ENCODE measurements at regions not wholly inside any gene's neighbourhood (a gene's known extent, or its start where the extent isn't known, plus 50 kb on each side); places are given as distances from the start of the nearest gene placed in this dataset.
"Not testable (repeated sequence)": the region's sequence is repeated elsewhere in the genome, so short reads cannot be mapped to it uniquely, and the experiment has no call there.

GRCh38 chr2:126952216-126952615 is 53.5 kb downstream of the TEX51 start:
- DNase-seq, result no peak
- no peaks in the 10 kb centered on the region for H3K36me3 ChIP-seq (replicated peaks; ENCODE audit: control insufficient read depth, insufficient read depth, low read length)
- peaks cover 27% of the 10 kb centered on the region; the same call in 1 of the 2 replicates for H3K27me3 ChIP-seq (ENCODE audit: control insufficient read depth, insufficient read depth, low read length)
- no peak overlapping the region for H3K4me3 ChIP-seq (ENCODE audit: insufficient read depth, low read depth, low read length)

DNA sequence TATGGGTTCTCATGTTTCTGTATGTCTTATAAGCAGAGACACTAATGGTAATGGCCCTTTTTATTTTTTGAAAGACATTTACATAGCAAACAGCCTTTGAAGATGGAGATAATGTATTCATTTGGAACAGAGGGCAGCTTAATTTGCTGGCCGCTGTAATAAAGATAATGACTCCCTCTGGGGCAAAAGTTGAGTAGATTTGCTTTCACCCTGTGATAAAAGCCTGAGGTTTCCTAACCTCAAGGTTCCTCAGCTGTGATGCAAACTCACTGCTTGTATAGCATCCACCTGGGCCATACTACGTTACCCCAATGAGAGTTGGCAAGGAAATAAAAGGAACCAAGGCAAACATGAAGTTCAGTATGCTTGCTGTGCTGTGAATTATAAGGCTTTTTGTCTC is 54.8 kb downstream of the TEX51 start:
- Histone ChIP-seq H3K4me3 (ENCODE audit: insufficient read depth, low read depth, low read length) (no peak overlapping the region), H3K36me3 (replicated peaks; ENCODE audit: control insufficient read depth, insufficient read depth, low read length) (no peaks in the 10 kb centered on the region), H3K27me3 (ENCODE audit: control insufficient read depth, insufficient read depth, low read length) (peaks cover 21% of the 10 kb centered on the region; the same call in 1 of the 2 replicates)
- DNase-seq, result no peak

DNA sequence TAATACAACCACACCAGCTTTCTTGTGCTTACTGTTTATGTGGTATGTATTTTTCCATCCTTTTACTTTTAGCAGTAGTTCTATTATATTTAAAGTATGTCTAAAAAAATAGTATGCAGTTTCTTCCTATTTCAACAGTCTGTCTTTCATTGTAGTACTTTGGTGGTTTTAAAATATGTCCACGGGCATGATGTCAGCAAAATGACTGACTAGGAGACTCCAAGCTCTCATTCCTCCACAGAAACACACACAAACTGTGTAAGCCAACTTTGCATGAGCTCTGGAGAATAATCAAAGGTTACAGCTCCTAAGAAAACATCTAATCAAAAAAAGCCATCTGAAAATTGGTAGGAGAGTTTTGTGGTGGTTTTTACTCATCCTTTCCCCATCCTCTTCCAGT is 56.1 kb downstream of the TEX51 start:
- Histone ChIP-seq H3K36me3 (replicated peaks; ENCODE audit: control insufficient read depth, insufficient read depth, low read length) (no peaks in the 10 kb centered on the region), H3K4me3 (ENCODE audit: insufficient read depth, low read depth, low read length) (no peak overlapping the region), H3K27me3 (ENCODE audit: control insufficient read depth, insufficient read depth, low read length) (peaks cover 13% of the 10 kb centered on the region; the same call in 1 of the 2 replicates)
- no peak for DNase-seq

DNA sequence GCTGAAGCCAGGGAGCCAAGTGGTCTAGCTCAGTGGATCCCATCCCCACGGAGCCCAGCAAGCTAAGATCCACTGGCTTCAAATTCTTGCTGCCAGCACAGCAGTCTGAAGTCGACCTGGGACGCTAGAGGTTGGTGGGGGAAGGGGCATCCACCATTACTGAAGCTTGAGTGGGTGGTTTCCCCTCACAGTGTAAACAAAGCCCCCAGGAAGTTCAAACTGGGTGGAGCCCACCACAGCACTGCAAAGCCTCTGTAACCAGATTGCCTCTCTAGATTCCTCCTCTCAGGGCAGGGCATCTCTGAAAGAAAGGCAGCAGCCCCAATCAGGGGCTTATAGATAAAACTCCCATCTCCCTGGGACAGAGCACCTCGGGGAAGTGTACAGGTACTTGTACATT is 58.1 kb downstream of the TEX51 start:
- not testable (repeated sequence) for DNase-seq; H3K36me3 ChIP-seq (replicated peaks; ENCODE audit: control insufficient read depth, insufficient read depth, low read length); H3K4me3 ChIP-seq (ENCODE audit: insufficient read depth, low read depth, low read length)
- H3K27me3 ChIP-seq (ENCODE audit: control insufficient read depth, insufficient read depth, low read length), result peaks cover 12% of the 10 kb centered on the region; the same call in 1 of the 2 replicates

GRCh38 chr2:126963390-126963789 is 64.7 kb downstream of the TEX51 start:
- Histone ChIP-seq H3K36me3 (replicated peaks; ENCODE audit: control insufficient read depth, insufficient read depth, low read length) (no peaks in the 10 kb centered on the region), H3K4me3 (ENCODE audit: insufficient read depth, low read depth, low read length) (no peak overlapping the region), H3K27me3 (ENCODE audit: control insufficient read depth, insufficient read depth, low read length) (no peaks in the 10 kb centered on the region; the same call in 1 of the 2 replicates)
- no peak for DNase-seq

- no peaks in the 10 kb centered on the region for H3K36me3 ChIP-seq (replicated peaks; ENCODE audit: control insufficient read depth, insufficient read depth, low read length)
- peaks cover 6% of the 10 kb centered on the region; the same call in 1 of the 2 replicates for H3K27me3 ChIP-seq (ENCODE audit: control insufficient read depth, insufficient read depth, low read length)
- H3K4me3 ChIP-seq (ENCODE audit: insufficient read depth, low read depth, low read length), result no peak overlapping the region
- no peak for DNase-seq
Measured at GRCh38 chr2:126966601-126967000, 67.9 kb downstream of the TEX51 start.

DNA sequence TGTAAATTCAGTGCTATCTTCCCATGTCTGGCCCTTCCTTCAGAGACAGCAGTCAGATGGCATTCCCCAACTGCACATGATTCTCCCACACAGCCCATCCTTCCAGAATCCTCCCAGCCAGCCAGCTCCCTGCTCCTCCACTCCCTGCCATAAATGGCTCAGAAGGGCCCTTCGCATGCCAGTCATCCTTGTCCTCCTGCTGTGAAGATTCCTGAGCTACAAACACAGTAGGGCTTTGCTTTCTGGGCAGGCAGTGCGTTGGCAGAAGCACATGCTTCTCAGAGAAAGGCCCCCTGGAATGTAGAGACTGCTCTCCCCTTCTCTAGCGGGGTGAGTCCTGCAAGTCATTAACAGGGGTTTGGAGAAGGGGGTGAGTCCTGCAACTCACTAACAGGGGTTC is 71.9 kb downstream of the TEX51 start:
- Histone ChIP-seq H3K4me3 (ENCODE audit: insufficient read depth, low read depth, low read length) (no peak overlapping the region), H3K36me3 (replicated peaks; ENCODE audit: control insufficient read depth, insufficient read depth, low read length) (no peaks in the 10 kb centered on the region), H3K27me3 (ENCODE audit: control insufficient read depth, insufficient read depth, low read length) (peaks cover 15% of the 10 kb centered on the region; the same call in 1 of the 2 replicates)
- DNase-seq, result peak; percentile 56

DNA sequence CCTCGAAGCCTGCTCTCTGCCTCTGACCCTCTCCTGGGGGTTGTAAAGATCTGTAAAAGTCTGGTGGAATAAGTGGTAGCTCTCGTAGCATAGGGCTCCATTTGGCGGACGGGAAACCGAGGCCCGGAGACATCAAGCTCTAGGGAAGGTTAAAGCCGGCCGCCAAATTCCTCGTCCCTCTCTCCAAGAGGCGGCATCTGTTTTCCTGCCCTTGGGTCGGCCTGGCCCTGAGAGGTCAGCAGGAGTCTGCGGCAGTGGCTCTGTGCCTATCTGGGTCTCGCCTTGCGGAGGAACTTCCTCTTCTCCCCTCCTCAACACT is 72.4 kb downstream of the TEX51 start:
- no peak for DNase-seq
- Histone ChIP-seq H3K27me3 (ENCODE audit: control insufficient read depth, insufficient read depth, low read length) (peaks cover 15% of the 10 kb centered on the region; the same call in 1 of the 2 replicates), H3K4me3 (ENCODE audit: insufficient read depth, low read depth, low read length) (no peak overlapping the region), H3K36me3 (replicated peaks; ENCODE audit: control insufficient read depth, insufficient read depth, low read length) (no peaks in the 10 kb centered on the region)

DNA sequence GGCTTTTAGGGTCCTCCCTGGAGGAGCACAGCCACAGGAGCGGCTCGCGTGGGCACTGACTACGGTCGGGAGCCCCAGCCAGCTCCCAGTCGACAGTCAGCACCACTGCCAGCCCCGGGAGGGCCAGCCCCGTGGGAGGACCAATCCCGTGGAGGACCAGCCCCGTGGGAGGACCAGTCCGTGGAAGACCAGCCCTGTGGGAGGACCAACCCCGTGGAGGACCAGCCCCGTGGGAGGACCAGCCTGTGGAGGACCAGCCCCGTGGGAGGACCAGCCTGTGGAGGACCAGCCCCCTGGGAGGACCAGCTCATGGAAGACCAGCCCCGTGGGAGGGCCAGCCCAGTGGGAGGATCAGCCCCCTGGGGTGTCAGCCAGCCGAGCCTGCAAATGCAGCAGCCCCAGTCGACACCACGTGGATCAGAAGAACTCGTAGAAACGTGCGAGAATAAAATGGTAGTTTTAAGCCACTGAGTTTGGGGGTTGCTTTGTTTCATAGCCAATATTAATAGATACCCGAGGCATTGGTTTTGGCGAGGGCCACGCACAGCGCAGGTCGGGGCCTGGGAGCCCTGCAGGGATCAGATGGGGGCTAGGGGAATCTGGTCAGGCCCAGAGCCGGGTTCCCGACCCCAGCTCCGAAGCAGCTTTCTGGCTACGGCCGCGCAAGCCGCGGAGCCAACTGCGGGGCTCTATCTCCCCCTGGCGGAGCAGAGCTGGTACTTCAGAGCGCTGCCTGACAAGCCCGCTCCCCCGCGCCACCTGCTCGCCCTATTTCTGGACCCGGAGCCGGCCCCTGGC is 73.0 kb downstream of the TEX51 start:
- Histone ChIP-seq H3K4me3 (ENCODE audit: insufficient read depth, low read depth, low read length) (no peak overlapping the region), H3K36me3 (replicated peaks; ENCODE audit: control insufficient read depth, insufficient read depth, low read length) (no peaks in the 10 kb centered on the region), H3K27me3 (ENCODE audit: control insufficient read depth, insufficient read depth, low read length) (peaks cover 15% of the 10 kb centered on the region; the same call in 1 of the 2 replicates)
- peak; percentile 94 for DNase-seq

- no peaks in the 10 kb centered on the region for H3K36me3 ChIP-seq (replicated peaks; ENCODE audit: control insufficient read depth, insufficient read depth, low read length)
Measured at GRCh38 chr2:126972279-126972626, 73.6 kb downstream of the TEX51 start.

DNA sequence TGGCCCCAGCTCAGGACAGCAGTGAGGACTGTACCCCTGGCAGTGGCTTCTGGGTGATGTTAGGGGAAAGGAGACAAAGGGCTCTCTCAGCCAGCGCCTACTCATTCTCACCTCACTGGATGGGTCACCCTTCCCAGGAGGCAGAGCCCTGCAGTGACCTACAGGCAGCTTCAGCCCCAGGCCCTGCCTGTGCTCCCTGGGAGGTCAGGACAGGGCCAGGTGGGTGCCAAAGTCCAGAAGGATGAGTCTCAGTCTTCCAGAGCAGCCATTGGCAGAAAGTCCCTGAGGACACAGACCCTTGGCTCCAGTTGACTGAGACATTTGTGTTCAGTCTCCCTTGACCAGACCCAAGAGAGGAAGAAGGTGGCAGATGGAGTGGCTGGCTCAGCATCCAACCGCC is 75.1 kb downstream of the TEX51 start:
- Histone ChIP-seq H3K4me3 (ENCODE audit: insufficient read depth, low read depth, low read length) (no peak overlapping the region), H3K36me3 (replicated peaks; ENCODE audit: control insufficient read depth, insufficient read depth, low read length) (no peaks in the 10 kb centered on the region), H3K27me3 (ENCODE audit: control insufficient read depth, insufficient read depth, low read length) (peaks cover 15% of the 10 kb centered on the region; the same call in 1 of the 2 replicates)
- no peak for DNase-seq

More at GRCh38 chr2:126972279-126972626, 73.6 kb downstream of the TEX51 start:
- Histone ChIP-seq H3K4me3 (ENCODE audit: insufficient read depth, low read depth, low read length) (no peak overlapping the region), H3K27me3 (ENCODE audit: control insufficient read depth, insufficient read depth, low read length) (peaks cover 15% of the 10 kb centered on the region; the same call in 1 of the 2 replicates)
- no peak for DNase-seq

DNA sequence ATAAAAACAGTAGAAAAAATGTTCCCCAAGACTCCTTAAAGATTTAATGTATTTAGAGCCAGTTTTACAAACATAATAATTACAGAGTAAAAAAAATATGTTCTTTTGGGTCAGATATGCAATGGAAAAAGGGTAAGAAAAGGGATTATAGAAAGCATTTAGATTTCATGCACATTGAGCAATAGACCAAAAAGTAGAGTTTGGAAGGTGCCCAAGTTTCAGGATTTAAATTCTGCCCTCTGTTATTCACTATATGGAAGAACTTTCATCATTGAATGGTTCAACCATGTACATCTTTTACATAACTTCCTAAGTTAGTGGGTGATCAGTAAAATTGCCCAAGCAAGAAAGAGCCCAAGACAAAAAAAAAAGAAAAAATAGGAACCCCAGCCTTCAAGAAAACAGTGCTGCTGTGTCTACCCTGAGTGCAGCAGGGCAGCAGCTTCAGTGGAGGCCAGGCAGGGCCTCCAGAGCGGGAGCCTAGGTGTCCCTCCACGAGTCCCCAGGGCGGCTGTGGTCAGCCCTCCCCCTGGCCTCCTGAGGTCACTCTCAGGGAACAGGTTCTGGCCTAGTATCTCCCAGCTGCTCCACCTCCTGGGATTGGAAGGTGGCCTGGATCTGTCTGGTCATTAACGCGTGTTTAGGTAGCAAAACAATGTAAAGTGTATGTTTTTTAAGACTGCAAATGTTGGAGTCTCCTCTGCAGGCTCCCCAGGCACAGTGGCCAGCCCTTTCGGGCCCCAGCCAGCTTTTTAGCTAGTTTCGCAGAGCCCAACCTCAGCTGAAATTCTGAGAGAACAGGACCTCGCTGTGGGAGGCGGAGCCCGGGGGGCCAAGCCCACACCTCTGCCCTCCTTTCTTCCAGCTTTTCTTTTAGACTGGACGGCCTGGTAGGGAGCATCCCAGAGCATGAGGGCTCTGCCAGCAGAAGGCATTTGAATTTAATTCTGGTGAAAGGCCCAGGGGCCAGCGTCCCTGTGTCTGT is 77.3 kb downstream of the TEX51 start:
- no peak overlapping the region for H3K4me3 ChIP-seq (ENCODE audit: insufficient read depth, low read depth, low read length)
- peaks cover 15% of the 10 kb centered on the region; the same call in 1 of the 2 replicates for H3K27me3 ChIP-seq (ENCODE audit: control insufficient read depth, insufficient read depth, low read length)
- peak; percentile 73 for DNase-seq
- no peaks in the 10 kb centered on the region for H3K36me3 ChIP-seq (replicated peaks; ENCODE audit: control insufficient read depth, insufficient read depth, low read length)

DNA sequence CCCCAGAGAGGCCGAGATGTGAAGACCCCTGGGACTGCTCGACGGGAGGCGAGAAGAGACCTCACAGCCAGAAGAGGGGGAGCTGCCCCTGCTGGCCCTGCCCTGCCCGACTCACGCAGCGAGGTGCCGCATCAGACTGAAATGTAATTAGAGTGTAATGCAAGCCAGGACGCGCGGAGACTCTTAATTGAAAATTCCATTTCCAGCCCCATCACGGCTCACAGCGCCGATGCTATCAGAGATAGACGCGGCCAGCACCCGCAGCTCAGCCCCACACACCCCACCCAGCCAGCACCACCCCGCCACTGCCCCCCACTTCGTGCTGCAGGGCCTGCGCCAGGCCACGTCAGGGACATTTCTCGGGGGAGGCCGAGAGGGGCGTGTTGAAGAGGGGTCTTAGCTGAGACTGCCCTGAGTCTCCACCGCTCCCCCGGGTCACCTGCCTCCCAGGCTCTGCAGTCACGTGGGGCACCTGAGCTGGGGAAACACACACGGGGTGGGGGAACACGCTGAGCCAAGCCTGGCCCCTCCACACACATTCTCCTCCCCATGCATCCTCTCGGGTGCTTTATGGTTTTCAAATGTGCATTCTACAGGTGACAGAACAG is 78.1 kb downstream of the TEX51 start:
- DNase-seq, result peak; percentile 67
- peaks cover 6% of the 10 kb centered on the region; the same call in 1 of the 2 replicates for H3K27me3 ChIP-seq (ENCODE audit: control insufficient read depth, insufficient read depth, low read length)
- no peak overlapping the region for H3K4me3 ChIP-seq (ENCODE audit: insufficient read depth, low read depth, low read length)
- no peaks in the 10 kb centered on the region for H3K36me3 ChIP-seq (replicated peaks; ENCODE audit: control insufficient read depth, insufficient read depth, low read length)

- H3K36me3 ChIP-seq (replicated peaks; ENCODE audit: control insufficient read depth, insufficient read depth, low read length), result no peaks in the 10 kb centered on the region
- DNase-seq, result no peak
- no peaks in the 10 kb centered on the region; the same call in 1 of the 2 replicates for H3K27me3 ChIP-seq (ENCODE audit: control insufficient read depth, insufficient read depth, low read length)
- H3K4me3 ChIP-seq (ENCODE audit: insufficient read depth, low read depth, low read length), result no peak overlapping the region
Measured at GRCh38 chr2:126978333-126978732, 79.6 kb downstream of the TEX51 start.

Measured in H7 (cell line).